ENCODE measurements at regions not wholly inside any gene's neighbourhood (a gene's known extent, or its start where the extent isn't known, plus 50 kb on each side); places are given as distances from the start of the nearest gene placed in this dataset.

DNA sequence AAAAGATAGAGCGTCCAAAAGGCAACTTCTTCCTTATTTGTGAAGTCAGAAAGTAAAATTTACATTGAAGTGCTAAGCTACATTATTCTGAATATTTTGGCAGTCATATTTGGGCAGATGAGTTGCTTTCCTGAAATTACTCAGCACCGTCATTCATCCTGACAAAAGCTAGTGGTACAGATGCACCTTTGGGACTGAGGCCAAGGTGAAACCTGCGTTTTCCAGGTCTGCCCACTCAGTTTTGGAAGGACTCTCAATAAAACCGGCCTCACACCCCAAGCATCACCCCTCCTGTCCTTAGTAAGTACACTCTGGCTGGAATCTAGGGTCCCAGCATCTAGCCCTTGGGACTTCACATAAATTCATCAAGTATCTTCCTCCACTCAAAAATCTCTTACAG, 187.5 kb downstream of the TM9SF2 start:
- TF ChIP-seq, protein P1, sequence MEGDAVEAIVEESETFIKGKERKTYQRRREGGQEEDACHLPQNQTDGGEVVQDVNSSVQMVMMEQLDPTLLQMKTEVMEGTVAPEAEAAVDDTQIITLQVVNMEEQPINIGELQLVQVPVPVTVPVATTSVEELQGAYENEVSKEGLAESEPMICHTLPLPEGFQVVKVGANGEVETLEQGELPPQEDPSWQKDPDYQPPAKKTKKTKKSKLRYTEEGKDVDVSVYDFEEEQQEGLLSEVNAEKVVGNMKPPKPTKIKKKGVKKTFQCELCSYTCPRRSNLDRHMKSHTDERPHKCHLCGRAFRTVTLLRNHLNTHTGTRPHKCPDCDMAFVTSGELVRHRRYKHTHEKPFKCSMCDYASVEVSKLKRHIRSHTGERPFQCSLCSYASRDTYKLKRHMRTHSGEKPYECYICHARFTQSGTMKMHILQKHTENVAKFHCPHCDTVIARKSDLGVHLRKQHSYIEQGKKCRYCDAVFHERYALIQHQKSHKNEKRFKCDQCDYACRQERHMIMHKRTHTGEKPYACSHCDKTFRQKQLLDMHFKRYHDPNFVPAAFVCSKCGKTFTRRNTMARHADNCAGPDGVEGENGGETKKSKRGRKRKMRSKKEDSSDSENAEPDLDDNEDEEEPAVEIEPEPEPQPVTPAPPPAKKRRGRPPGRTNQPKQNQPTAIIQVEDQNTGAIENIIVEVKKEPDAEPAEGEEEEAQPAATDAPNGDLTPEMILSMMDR (IDR thresholded peaks at IDR 0.05), result no peak
- TF ChIP-seq POLR2A (IDR thresholded peaks at IDR 0.05), result no peak
